ENCODE measurements at regions not wholly inside any gene's neighbourhood (a gene's known extent, or its start where the extent isn't known, plus 50 kb on each side); places are given as distances from the start of the nearest gene placed in this dataset.

DNA sequence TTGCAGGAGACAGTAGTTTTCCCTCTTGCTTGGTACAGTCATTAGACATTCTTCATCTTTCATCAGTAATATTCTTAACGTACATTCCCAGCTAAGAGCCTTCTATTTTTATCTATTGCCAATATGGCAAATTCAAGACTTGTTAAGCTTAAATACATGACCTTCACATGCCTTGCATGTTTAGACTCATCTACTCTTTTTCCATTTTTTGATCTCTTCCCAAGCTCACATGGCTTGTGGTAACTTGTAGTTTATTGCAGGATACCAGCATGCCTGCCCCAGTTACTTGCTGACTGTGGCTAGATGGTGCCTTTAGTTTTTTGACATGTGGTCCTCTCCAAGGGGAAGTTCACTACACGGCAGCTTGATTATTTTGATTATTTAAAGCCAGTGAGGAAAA, 729.0 kb downstream of the SLC6A15 start:
- TF ChIP-seq, protein P1, sequence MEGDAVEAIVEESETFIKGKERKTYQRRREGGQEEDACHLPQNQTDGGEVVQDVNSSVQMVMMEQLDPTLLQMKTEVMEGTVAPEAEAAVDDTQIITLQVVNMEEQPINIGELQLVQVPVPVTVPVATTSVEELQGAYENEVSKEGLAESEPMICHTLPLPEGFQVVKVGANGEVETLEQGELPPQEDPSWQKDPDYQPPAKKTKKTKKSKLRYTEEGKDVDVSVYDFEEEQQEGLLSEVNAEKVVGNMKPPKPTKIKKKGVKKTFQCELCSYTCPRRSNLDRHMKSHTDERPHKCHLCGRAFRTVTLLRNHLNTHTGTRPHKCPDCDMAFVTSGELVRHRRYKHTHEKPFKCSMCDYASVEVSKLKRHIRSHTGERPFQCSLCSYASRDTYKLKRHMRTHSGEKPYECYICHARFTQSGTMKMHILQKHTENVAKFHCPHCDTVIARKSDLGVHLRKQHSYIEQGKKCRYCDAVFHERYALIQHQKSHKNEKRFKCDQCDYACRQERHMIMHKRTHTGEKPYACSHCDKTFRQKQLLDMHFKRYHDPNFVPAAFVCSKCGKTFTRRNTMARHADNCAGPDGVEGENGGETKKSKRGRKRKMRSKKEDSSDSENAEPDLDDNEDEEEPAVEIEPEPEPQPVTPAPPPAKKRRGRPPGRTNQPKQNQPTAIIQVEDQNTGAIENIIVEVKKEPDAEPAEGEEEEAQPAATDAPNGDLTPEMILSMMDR (IDR thresholded peaks at IDR 0.05), result no peak
- TF ChIP-seq POLR2A (IDR thresholded peaks at IDR 0.05) (no peak), POLR2AphosphoS5 (IDR thresholded peaks at IDR 0.05) (no peak), EP300 (IDR thresholded peaks at IDR 0.05) (no peak)

Data from sigmoid colon (tissue), 4 donors.